ENCODE measurements at regions not wholly inside any gene's neighbourhood (a gene's known extent, or its start where the extent isn't known, plus 50 kb on each side); places are given as distances from the start of the nearest gene placed in this dataset.

GRCh38 chr10:14468023-14468441 is 137.3 kb upstream of the FRMD4A start:
- DNase-seq, result no peak

- no peak for DNase-seq
These were observed 135.5 kb upstream of the FRMD4A start for GRCh38 chr10:14466257-14466656.

- DNase-seq, result no peak
These were observed 129.7 kb upstream of the FRMD4A start for GRCh38 chr10:14460447-14460846.

- DNase-seq, result no peak
These were observed 128.9 kb upstream of the FRMD4A start for GRCh38 chr10:14459665-14460064.

GRCh38 chr10:14456870-14457266 is 126.1 kb upstream of the FRMD4A start:
- no peak for DNase-seq

- no peak for DNase-seq
These were observed 125.6 kb upstream of the FRMD4A start for GRCh38 chr10:14456218-14456869.

- DNase-seq, result no peak
These were observed 123.9 kb upstream of the FRMD4A start for GRCh38 chr10:14454629-14455028.

GRCh38 chr10:14454206-14454605 is 123.5 kb upstream of the FRMD4A start:
- no peak for DNase-seq

- no peak for DNase-seq
These were observed 122.9 kb upstream of the FRMD4A start for GRCh38 chr10:14453593-14453992.

GRCh38 chr10:14451341-14451740 is 120.6 kb upstream of the FRMD4A start:
- no peak for DNase-seq

- DNase-seq, result no peak
These were observed 119.3 kb upstream of the FRMD4A start for GRCh38 chr10:14450041-14450491.

- DNase-seq, result no peak
These were observed 118.6 kb upstream of the FRMD4A start for GRCh38 chr10:14449293-14449815.

GRCh38 chr10:14448197-14448990 is 117.7 kb upstream of the FRMD4A start:
- no peak for DNase-seq

GRCh38 chr10:14447094-14447839 is 116.5 kb upstream of the FRMD4A start:
- DNase-seq, result no peak

GRCh38 chr10:14439451-14440259 is 108.9 kb upstream of the FRMD4A start:
- DNase-seq, result no peak

- no peak for DNase-seq
These were observed 107.9 kb upstream of the FRMD4A start for GRCh38 chr10:14438576-14438975.

- DNase-seq, result no peak
These were observed 107.3 kb upstream of the FRMD4A start for GRCh38 chr10:14438057-14438456.

GRCh38 chr10:14435976-14436632 is 105.4 kb upstream of the FRMD4A start:
- DNase-seq, result no peak

- DNase-seq, result no peak
These were observed 102.4 kb upstream of the FRMD4A start for GRCh38 chr10:14433147-14433546.

- no peak for DNase-seq
These were observed 101.1 kb upstream of the FRMD4A start for GRCh38 chr10:14431868-14432267.

- no peak for DNase-seq
These were observed 98.4 kb upstream of the FRMD4A start for GRCh38 chr10:14429043-14429700.
